RCC 7860 (cell line): ENCODE measurements at regions not wholly inside any gene's neighbourhood (a gene's known extent, or its start where the extent isn't known, plus 50 kb on each side); places are given as distances from the start of the nearest gene placed in this dataset.

Experiments used
- DNase-seq: peaks from one replicate; pipeline ENCODE4 v3.0.0-alpha.2; 2015; ENCODE audit warnings: low spot score
- FAIRE-seq: peaks from 2 replicates; lab custom pipeline; 2012; peaks lifted over from hg19 to GRCh38; lab: Jason Lieb, UNC

DNA sequence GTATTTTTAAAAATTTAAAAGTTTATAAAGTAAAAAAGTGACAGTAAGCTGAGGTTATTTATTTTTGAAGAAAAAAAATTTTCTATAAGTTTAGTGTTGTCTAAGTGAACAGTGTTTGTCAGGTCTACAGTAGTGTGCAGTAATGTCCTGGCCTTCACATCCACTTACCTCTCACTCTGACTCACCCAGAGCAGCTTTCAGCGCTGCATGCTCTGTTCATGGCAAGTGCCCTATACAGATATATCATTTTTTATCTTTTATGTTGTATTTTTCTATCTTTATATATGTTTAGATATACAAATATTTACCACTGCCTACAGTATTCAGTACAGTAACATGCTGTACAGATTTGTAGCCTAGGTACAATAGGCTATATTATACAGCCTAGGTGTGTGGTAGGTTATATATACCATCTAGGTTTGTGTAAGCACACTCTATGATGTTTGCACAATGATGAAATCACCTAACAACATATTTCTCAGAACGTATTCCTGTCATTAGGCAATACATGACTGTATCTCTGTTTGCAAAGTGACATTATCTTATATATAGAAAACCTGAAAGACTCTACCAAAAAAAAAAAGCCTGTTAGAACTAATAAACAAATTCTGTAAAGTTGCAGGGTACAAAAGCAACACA lies 75.9 kb upstream of the TMC3 start:
- DNase-seq (no peak), FAIRE-seq (no peak)

DNA sequence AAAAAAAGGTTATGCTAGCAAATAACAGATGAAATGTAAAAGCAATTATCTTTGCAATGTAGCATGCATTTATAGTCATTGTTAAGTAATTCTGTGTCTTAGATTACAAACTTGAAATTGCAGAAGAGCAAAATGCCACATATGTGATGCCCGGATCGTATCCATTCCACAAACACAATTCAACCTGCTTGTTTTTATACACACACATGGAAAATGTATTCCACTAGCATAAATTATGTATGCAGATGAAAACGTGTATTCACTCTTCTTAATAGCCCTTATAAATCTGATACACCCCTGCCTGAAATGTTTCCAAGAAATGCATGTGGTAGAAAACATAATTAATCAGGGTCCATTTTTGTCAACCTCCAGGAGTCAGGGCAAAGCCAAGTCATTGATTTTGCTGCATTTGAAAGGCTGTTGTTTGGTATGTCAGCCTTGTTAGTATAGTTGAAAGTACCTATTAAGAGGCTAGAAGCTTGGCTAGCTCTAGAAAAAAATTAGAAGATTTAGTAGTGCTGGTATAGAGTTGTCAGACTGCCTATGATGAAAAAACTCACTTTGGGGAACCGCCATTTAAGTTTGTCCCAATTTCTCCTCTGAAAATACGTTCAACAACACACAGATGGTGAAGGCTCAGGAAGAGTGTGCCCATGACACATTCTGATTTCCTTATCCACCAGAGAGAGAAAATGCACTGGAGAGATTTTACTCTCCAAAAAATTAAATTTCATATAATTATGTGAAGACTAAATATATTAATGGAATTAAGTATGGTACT lies 69.2 kb upstream of the TMC3 start:
- FAIRE-seq (no peak), DNase-seq (no peak)

DNA sequence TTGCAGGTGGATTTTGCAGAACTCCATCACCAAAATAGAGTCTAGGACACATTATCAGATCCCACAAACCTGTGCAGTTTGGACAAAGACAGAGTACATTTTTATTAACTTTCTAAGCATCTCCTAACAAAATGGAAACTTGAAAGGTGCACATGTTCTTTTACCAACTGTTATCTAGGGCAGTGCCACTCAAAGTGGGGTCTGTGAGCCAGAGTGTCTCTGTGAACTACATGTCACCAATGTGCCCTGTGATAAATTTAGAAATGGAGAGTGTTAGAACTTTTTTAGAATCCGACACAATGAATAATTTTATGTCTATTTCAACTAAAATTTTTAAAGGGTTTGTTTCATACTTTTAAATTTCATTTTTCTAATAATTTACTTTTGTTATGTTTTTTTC lies 68.4 kb upstream of the TMC3 start:
- FAIRE-seq (no peak), DNase-seq (no peak)

GRCh38 chr15:81434851-81435250 lies 60.8 kb upstream of the TMC3 start:
- FAIRE-seq = no peak
- DNase-seq = no peak

DNA sequence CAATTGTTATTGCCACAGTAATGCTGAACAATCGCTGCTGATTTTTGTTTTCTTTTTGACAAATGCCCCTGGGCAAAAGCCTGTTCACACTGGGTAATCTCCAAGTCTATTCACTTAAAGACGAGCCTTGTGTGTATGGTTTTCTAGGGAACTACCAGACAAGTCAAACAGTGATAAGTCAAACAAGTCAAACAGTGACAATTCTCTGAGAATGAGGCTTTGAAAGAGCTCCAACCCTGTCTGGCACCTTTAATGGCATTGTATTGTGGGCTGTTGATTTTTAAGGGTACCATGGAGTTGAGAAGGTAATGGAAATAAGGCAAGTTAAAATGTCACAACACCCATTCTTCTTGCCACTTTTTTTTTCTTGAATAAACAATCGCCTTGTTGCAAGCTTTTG lies 59.4 kb upstream of the TMC3 start:
- FAIRE-seq (no peak), DNase-seq (no peak)

DNA sequence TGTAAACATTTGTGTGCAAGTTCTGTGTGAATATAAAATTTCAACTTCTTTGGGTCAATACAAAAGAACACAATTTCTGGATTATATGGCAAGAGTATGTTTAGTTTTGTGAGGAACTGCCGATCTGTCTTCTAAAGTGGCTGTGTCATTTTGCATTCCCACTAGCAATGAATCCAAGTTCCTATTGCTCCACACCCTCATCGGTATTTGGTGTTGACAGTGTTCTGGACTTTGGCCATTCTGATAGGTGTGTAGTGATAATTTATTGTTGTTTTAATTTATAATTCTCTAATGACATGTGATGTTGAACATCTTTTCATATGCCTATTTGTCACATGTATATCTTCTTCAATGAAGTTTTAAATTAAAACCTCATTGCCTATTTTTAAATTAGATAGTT lies 58.2 kb upstream of the TMC3 start:
- no peak for DNase-seq
- FAIRE-seq = no peak

- DNase-seq (no peak), FAIRE-seq (no peak)
These were observed 53.2 kb upstream of the TMC3 start for GRCh38 chr15:81427176-81427575.

- FAIRE-seq (no peak), DNase-seq (no peak)
These were observed 51.9 kb upstream of the TMC3 start for GRCh38 chr15:81425905-81426304.
